Gastroesophageal sphincter (tissue), 4 donors: ENCODE measurements at regions not wholly inside any gene's neighbourhood (a gene's known extent, or its start where the extent isn't known, plus 50 kb on each side); places are given as distances from the start of the nearest gene placed in this dataset.
"Not testable (repeated sequence)": the region's sequence is repeated elsewhere in the genome, so short reads cannot be mapped to it uniquely, and the experiment has no call there.

Experiments used
- ATAC-seq: fragments of 150-250 bp; one replicate; pipeline ENCODE4 v1.9.1; 2016; ENCODE audit warnings: mild to moderate bottlenecking, moderate library complexity
- H3K27ac ChIP-seq, 4 donors: fragments of 200-600 bp; sonication (generic) in 3 of 4; 1 replicate in 3 of 4; 2 replicates in 1 of 4; pipeline ENCODE4 v1.5.1; 2016 to 2019
- H3K27me3 ChIP-seq: fragments of 200-600 bp; sonication (generic); one replicate; pipeline ENCODE4 v1.5.1; 2019
- H3K36me3 ChIP-seq, 2 donors: fragments of 200-600 bp; sonication (generic); one replicate each; pipeline ENCODE4 v1.5.1; 2019; ENCODE audit warnings: control low read depth in 1 of 2
- H3K4me1 ChIP-seq, 3 donors: fragments of 200-600 bp; sonication (generic); 1 replicate in 2 of 3; 2 replicates in 1 of 3; pipeline ENCODE4 v1.5.1; 2016 to 2019; ENCODE audit warnings: control low read depth in 2 of 3
- H3K4me3 ChIP-seq, 2 donors: fragments of 200-600 bp; sonication (generic); one replicate each; pipeline ENCODE4 v1.5.1; 2019; ENCODE audit warnings: mild to moderate bottlenecking in 1 of 2, moderate library complexity in 1 of 2
- H3K9me3 ChIP-seq, 3 donors: fragments of 200-600 bp; sonication (generic); one replicate each; pipeline ENCODE4 v1.5.1; 2017 to 2019; ENCODE audit warnings: control low read depth in 2 of 3
- EP300 ChIP-seq: sonication (generic); formaldehyde crosslinking; IDR thresholded peaks from one replicate; pipeline ENCODE4 v1.6.1; 2017; ENCODE audit warnings: antibody characterized with exemption, mild to moderate bottlenecking
- POLR2A ChIP-seq, 2 donors: fragments of 450-650 bp; IDR thresholded peaks; one replicate each; pipeline ENCODE4 v1.6.1; 2017; ENCODE audit warnings: antibody characterized with exemption in 2 of 2, mild to moderate bottlenecking in 2 of 2, moderate library complexity in 1 of 2
- POLR2AphosphoS5 ChIP-seq: sonication (generic); formaldehyde crosslinking; IDR thresholded peaks from one replicate; pipeline ENCODE4 v1.6.1; 2017; ENCODE audit warnings: antibody characterized with exemption
- WGBS, 2 donors: methylation state at CpG; one replicate each; pipeline ENCODE4 v1.1.5; 2018; ENCODE audit warnings: low coverage in 1 of 2; 5-methylcytosine and 5-hydroxymethylcytosine counted together
- TF ChIP-seq, protein P1 (sequence below), 4 experiments: fragments of 200-600 bp in 2 of 4; fragments of 450-650 bp in 2 of 4; sonication (generic) in 1 of 4; IDR thresholded peaks; one replicate each; pipeline ENCODE4 v1.5.1; 2017 to 2019; ENCODE audit warnings: antibody characterized with exemption in 4 of 4, mild to moderate bottlenecking in 2 of 4, moderate library complexity in 2 of 4

GRCh38 chr4:110414561-110414920 lies 61.4 kb upstream of the ENPEP start:
- TF ChIP-seq POLR2A (IDR thresholded peaks at IDR 0.05): no peak
- TF ChIP-seq POLR2AphosphoS5: no peak
- TF ChIP-seq, protein P1, sequence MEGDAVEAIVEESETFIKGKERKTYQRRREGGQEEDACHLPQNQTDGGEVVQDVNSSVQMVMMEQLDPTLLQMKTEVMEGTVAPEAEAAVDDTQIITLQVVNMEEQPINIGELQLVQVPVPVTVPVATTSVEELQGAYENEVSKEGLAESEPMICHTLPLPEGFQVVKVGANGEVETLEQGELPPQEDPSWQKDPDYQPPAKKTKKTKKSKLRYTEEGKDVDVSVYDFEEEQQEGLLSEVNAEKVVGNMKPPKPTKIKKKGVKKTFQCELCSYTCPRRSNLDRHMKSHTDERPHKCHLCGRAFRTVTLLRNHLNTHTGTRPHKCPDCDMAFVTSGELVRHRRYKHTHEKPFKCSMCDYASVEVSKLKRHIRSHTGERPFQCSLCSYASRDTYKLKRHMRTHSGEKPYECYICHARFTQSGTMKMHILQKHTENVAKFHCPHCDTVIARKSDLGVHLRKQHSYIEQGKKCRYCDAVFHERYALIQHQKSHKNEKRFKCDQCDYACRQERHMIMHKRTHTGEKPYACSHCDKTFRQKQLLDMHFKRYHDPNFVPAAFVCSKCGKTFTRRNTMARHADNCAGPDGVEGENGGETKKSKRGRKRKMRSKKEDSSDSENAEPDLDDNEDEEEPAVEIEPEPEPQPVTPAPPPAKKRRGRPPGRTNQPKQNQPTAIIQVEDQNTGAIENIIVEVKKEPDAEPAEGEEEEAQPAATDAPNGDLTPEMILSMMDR (IDR thresholded peaks at IDR 0.05): no peak
- no peak for TF ChIP-seq EP300
- no peak for ATAC-seq
- Histone ChIP-seq H3K9me3 (no peaks in the 10 kb centered on the region), H3K36me3 (no peaks in the 10 kb centered on the region), H3K27me3 (peaks cover 4% of the 10 kb centered on the region), H3K4me3 (no peak overlapping the region), H3K27ac (no peak overlapping the region), H3K4me1 (no peaks in the 10 kb centered on the region)
- WGBS, 2 donors: 0 to 38% methylated on average over 1 of the region's 1 CpG

GRCh38 chr4:110413807-110414560 lies 62.0 kb upstream of the ENPEP start:
- ATAC-seq, H3K36me3 ChIP-seq, H3K9me3 ChIP-seq, H3K27me3 ChIP-seq, H3K4me1 ChIP-seq, H3K27ac ChIP-seq, H3K4me3 ChIP-seq: not testable (repeated sequence)
- WGBS, 2 donors: 40 to 53% methylated on average over 1 to 5 of the region's 5 CpGs

DNA sequence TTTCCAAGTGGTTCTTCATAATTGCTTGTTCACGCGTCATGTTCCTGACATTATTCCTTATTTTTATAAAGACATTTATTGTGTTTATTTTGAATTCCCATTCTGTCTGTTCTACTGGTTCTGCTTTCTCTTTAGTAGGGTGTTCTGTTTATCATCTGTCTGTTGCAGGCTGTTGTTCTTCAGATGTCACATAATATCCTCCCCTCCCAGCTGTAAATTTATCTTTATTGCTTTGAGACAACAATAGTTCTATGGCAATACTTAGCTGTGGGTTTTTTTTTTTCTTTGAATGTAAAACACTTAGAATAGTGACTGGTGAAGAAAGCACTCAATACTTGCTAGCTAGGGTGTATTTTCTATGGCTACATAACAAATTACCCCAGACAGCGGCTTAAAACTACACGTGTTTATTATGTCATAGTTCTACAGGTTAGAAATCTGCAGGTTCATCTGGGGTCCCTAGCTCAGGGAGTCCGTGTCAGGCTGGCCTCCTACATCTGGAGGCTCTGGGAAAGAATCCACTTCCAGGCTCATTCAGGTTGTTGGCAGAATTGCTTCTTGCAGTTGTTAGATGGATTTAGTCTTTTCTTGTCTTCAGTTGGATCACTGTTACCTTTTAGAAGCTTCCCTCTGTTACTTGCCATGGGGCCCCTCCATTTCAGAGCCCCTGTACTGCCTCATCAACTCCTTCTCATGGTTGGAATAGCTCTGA lies 63.4 kb upstream of the ENPEP start:
- H3K27ac ChIP-seq: no peak overlapping the region
- 45 to 56% methylated on average over 2 to 4 of the region's 5 CpGs for WGBS, 2 donors
- H3K4me1 ChIP-seq: no peaks in the 10 kb centered on the region
- no peak overlapping the region for H3K4me3 ChIP-seq
- ATAC-seq: no peak
- no peaks in the 10 kb centered on the region for H3K9me3 ChIP-seq
- peaks cover 4% of the 10 kb centered on the region for H3K27me3 ChIP-seq
- no peaks in the 10 kb centered on the region for H3K36me3 ChIP-seq
- TF ChIP-seq POLR2AphosphoS5 (no peak), EP300 (no peak), POLR2A (IDR thresholded peaks at IDR 0.05) (no peak)
- TF ChIP-seq, protein P1 (IDR thresholded peaks at IDR 0.05): no peak

GRCh38 chr4:110411574-110412011 lies 64.4 kb upstream of the ENPEP start:
- Histone ChIP-seq H3K4me3 (no peak overlapping the region), H3K36me3 (no peaks in the 10 kb centered on the region), H3K4me1 (no peaks in the 10 kb centered on the region), H3K9me3 (no peaks in the 10 kb centered on the region), H3K27me3 (peaks cover 4% of the 10 kb centered on the region), H3K27ac (no peak overlapping the region)
- no peak for TF ChIP-seq POLR2A (IDR thresholded peaks at IDR 0.05)
- TF ChIP-seq, protein P1 (IDR thresholded peaks at IDR 0.05): no peak
- no peak for TF ChIP-seq EP300
- no peak for TF ChIP-seq POLR2AphosphoS5
- 83 to 92% methylated on average over 4 of the region's 5 CpGs for WGBS, 2 donors
- no peak for ATAC-seq

DNA sequence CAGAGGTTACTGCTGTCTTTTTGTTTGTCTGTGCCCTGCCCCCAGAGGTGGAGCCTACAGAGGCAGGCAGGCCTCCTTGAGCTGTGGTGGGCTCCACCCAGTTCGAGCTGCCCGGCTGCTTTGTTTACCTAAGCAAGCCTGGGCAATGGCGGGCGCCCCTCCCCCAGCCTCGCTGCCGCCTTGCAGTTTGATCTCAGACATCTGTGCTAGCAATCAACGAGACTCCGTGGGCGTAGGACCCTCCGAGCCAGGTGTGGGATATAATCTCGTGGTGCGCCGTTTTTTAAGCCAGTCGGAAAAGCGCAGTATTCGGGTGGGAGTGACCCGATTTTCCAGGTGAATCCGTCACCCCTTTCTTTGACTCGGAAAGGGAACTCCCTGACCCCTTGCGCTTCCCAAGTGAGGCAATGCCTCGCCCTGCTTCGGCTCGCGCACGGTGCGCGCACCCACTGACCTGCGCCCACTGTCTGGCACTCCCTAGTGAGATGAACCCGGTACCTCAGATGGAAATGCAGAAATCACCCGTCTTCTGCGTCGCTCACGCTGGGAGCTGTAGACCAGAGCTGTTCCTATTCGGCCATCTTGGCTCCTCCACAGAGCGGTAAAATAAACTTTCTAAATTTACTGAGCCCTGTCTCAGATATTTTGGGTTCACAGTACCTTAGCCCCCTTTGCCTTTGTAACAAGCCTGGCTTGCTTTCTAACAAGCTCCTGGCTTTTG lies 64.9 kb upstream of the ENPEP start:
- not testable (repeated sequence) for H3K9me3 ChIP-seq, H3K4me1 ChIP-seq, ATAC-seq, H3K36me3 ChIP-seq, H3K27ac ChIP-seq, H3K27me3 ChIP-seq, H3K4me3 ChIP-seq
- WGBS, 2 donors: 87% methylated on average over 7 of the region's 35 CpGs; no CpG with 5 or more reads in 1 of the 2 donors
